Panc1 (cell line): ENCODE measurements at regions not wholly inside any gene's neighbourhood (a gene's known extent, or its start where the extent isn't known, plus 50 kb on each side); places are given as distances from the start of the nearest gene placed in this dataset.

Experiments
- POLR2AphosphoS5 ChIP-seq: IDR thresholded peaks from 2 replicates; pipeline ENCODE4 v1.6.1; 2012; ENCODE audit warnings: mild to moderate bottlenecking, low read depth, low read length, moderate library complexity
- SIN3A ChIP-seq: IDR thresholded peaks from 2 replicates; pipeline ENCODE4 v1.6.1; 2012; ENCODE audit warnings: low read depth, mild to moderate bottlenecking, low read length, moderate library complexity, borderline replicate concordance; ENCODE audit not compliant: insufficient read depth
- TCF7L2 ChIP-seq: IDR thresholded peaks from 2 replicates; pipeline ENCODE4 v1.6.1; 2011; ENCODE audit warnings: mild to moderate bottlenecking, low read depth, low read length, inconsistent platforms
- TF ChIP-seq, protein P1 (sequence below): fragments of 450-650 bp; IDR thresholded peaks from 2 replicates; pipeline ENCODE4 v1.5.1; 2017; ENCODE audit warnings: mild to moderate bottlenecking
- TF ChIP-seq, protein P2 (sequence below), 2 experiments: IDR thresholded peaks; 2 replicates each; pipeline ENCODE4 v1.6.1; 2011 to 2012; ENCODE audit warnings: low read depth in 2 of 2, control low read depth in 1 of 2, low read length in 1 of 2, mild to moderate bottlenecking in 1 of 2, moderate library complexity in 1 of 2; ENCODE audit not compliant: insufficient read depth in 1 of 2

DNA sequence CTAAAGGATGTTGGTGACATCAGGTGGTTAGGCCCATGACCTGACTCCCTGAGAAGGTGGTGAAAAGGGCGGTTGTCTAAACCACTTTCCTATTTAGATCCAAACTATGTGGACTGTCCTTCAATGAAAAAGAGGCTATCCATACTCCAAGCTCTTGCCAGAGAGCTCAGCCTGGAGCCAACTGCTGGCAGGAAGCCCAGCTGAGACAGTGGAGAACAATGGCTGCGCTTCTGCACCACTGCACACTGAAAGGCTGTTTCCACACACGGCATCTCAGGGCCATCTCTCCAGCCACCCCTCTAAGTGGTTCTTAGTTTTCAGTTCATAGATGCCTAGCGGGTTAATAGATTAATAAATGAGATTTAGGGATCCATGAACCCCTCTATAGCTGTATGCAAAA is 488.8 kb upstream of the ZMIZ1 start:
- TF ChIP-seq, protein P1, sequence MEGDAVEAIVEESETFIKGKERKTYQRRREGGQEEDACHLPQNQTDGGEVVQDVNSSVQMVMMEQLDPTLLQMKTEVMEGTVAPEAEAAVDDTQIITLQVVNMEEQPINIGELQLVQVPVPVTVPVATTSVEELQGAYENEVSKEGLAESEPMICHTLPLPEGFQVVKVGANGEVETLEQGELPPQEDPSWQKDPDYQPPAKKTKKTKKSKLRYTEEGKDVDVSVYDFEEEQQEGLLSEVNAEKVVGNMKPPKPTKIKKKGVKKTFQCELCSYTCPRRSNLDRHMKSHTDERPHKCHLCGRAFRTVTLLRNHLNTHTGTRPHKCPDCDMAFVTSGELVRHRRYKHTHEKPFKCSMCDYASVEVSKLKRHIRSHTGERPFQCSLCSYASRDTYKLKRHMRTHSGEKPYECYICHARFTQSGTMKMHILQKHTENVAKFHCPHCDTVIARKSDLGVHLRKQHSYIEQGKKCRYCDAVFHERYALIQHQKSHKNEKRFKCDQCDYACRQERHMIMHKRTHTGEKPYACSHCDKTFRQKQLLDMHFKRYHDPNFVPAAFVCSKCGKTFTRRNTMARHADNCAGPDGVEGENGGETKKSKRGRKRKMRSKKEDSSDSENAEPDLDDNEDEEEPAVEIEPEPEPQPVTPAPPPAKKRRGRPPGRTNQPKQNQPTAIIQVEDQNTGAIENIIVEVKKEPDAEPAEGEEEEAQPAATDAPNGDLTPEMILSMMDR = no peak
- TF ChIP-seq, protein P2, sequence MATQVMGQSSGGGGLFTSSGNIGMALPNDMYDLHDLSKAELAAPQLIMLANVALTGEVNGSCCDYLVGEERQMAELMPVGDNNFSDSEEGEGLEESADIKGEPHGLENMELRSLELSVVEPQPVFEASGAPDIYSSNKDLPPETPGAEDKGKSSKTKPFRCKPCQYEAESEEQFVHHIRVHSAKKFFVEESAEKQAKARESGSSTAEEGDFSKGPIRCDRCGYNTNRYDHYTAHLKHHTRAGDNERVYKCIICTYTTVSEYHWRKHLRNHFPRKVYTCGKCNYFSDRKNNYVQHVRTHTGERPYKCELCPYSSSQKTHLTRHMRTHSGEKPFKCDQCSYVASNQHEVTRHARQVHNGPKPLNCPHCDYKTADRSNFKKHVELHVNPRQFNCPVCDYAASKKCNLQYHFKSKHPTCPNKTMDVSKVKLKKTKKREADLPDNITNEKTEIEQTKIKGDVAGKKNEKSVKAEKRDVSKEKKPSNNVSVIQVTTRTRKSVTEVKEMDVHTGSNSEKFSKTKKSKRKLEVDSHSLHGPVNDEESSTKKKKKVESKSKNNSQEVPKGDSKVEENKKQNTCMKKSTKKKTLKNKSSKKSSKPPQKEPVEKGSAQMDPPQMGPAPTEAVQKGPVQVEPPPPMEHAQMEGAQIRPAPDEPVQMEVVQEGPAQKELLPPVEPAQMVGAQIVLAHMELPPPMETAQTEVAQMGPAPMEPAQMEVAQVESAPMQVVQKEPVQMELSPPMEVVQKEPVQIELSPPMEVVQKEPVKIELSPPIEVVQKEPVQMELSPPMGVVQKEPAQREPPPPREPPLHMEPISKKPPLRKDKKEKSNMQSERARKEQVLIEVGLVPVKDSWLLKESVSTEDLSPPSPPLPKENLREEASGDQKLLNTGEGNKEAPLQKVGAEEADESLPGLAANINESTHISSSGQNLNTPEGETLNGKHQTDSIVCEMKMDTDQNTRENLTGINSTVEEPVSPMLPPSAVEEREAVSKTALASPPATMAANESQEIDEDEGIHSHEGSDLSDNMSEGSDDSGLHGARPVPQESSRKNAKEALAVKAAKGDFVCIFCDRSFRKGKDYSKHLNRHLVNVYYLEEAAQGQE (IDR thresholded peaks at IDR 0.05; ENCODE audit: insufficient read depth in 1 of 2, low read depth in 2 of 2, low read length in 1 of 2) = no peak
- TF ChIP-seq POLR2AphosphoS5 = no peak
- no peak for TF ChIP-seq SIN3A
- TF ChIP-seq TCF7L2 = no peak
